Fibroblast of lung (primary cell): ENCODE measurements at regions not wholly inside any gene's neighbourhood (a gene's known extent, or its start where the extent isn't known, plus 50 kb on each side); places are given as distances from the start of the nearest gene placed in this dataset.

ENCODE experiments used
- DNase-seq, 2 donors: peaks; one replicate each; pipeline versions ENCODE4 v3.0.0 to v3.0.0-alpha.2; 2010; ENCODE audit warnings: low read depth in 2 of 2
- H2AFZ ChIP-seq: 2 replicates; pipeline ENCODE4 v1.5.1; 2012; ENCODE audit warnings: low read length, control low read depth, inconsistent platforms
- H3K27ac ChIP-seq: 2 replicates; pipeline ENCODE4 v1.5.1; 2011; ENCODE audit warnings: low read length, control low read depth; ENCODE audit not compliant: insufficient read depth
- H3K27me3 ChIP-seq: 2 replicates; pipeline ENCODE4 v1.5.1; 2011; ENCODE audit warnings: mild to moderate bottlenecking, low read length; ENCODE audit not compliant: control insufficient read depth, insufficient read depth
- H3K36me3 ChIP-seq: 2 replicates; pipeline ENCODE4 v1.5.1; 2011; ENCODE audit warnings: low read length; ENCODE audit not compliant: control insufficient read depth, insufficient read depth
- H3K4me1 ChIP-seq: 2 replicates; pipeline ENCODE4 v1.5.1; 2011; ENCODE audit warnings: low read length; ENCODE audit not compliant: control insufficient read depth, insufficient read depth; ENCODE audit errors: extremely low read depth
- H3K4me2 ChIP-seq: 2 replicates; pipeline ENCODE4 v1.5.1; 2011; ENCODE audit warnings: low read length, control low read depth; ENCODE audit not compliant: insufficient read depth; ENCODE audit errors: extremely low read depth
- H3K4me3 ChIP-seq, 4 experiments: fragments of 200-600 bp in 1 of 4; sonication (generic) in 1 of 4; replicated peaks in 1 of 4; 2 replicates each; pipeline ENCODE4 v1.5.1; 2011 to 2016; ENCODE audit warnings: low read length in 4 of 4, low read depth in 3 of 4, mild to moderate bottlenecking in 3 of 4, control low read depth in 2 of 4, inconsistent platforms in 1 of 4, mixed read lengths in 1 of 4; ENCODE audit not compliant: insufficient read depth in 1 of 4; ENCODE audit errors: control extremely low read depth in 1 of 4
- H3K79me2 ChIP-seq: 2 replicates; pipeline ENCODE4 v1.5.1; 2012; ENCODE audit warnings: mild to moderate bottlenecking, low read length, inconsistent platforms; ENCODE audit not compliant: control insufficient read depth, insufficient read depth
- H3K9ac ChIP-seq: 2 replicates; pipeline ENCODE4 v1.5.1; 2011; ENCODE audit warnings: mild to moderate bottlenecking, low read length, control low read depth; ENCODE audit not compliant: insufficient read depth
- H3K9me3 ChIP-seq: 2 replicates; pipeline ENCODE4 v1.5.1; 2012; ENCODE audit warnings: low read depth, low read length; ENCODE audit not compliant: control insufficient read depth, insufficient read depth
- H4K20me1 ChIP-seq: 2 replicates; pipeline ENCODE4 v1.5.1; 2011; ENCODE audit warnings: low read length; ENCODE audit not compliant: control insufficient read depth, insufficient read depth; ENCODE audit errors: extremely low read depth
- EZH2 ChIP-seq: IDR thresholded peaks from 2 replicates; pipeline ENCODE4 v1.5.1; 2012; ENCODE audit warnings: low read length, control low read depth, mild to moderate bottlenecking; ENCODE audit errors: missing control alignments
- TF ChIP-seq, protein P1 (sequence below), 2 donors: IDR thresholded peaks in 1 of 2; conservative IDR thresholded peaks in 1 of 2; 1 replicate in 1 of 2; 2 replicates in 1 of 2; pipeline ENCODE4 v1.5.1; 2011 to 2012; ENCODE audit warnings: low read length in 2 of 2, control low read depth in 1 of 2, inconsistent platforms in 1 of 2, low read depth in 1 of 2, mild to moderate bottlenecking in 1 of 2

- Histone ChIP-seq H3K9ac (no peak overlapping the region), H3K9me3 (no peaks in the 10 kb centered on the region), H3K4me2 (no peak overlapping the region), H3K4me3 (no peak overlapping the region), H3K36me3 (no peaks in the 10 kb centered on the region), H3K27ac (no peak overlapping the region), H4K20me1 (no peaks in the 10 kb centered on the region), H3K79me2 (no peaks in the 10 kb centered on the region), H3K27me3 (no peaks in the 10 kb centered on the region), H3K4me1 (no peaks in the 10 kb centered on the region), H2AFZ (no peak overlapping the region)
- TF ChIP-seq, protein P1, sequence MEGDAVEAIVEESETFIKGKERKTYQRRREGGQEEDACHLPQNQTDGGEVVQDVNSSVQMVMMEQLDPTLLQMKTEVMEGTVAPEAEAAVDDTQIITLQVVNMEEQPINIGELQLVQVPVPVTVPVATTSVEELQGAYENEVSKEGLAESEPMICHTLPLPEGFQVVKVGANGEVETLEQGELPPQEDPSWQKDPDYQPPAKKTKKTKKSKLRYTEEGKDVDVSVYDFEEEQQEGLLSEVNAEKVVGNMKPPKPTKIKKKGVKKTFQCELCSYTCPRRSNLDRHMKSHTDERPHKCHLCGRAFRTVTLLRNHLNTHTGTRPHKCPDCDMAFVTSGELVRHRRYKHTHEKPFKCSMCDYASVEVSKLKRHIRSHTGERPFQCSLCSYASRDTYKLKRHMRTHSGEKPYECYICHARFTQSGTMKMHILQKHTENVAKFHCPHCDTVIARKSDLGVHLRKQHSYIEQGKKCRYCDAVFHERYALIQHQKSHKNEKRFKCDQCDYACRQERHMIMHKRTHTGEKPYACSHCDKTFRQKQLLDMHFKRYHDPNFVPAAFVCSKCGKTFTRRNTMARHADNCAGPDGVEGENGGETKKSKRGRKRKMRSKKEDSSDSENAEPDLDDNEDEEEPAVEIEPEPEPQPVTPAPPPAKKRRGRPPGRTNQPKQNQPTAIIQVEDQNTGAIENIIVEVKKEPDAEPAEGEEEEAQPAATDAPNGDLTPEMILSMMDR (conservative IDR thresholded peaks at IDR 0.05 in 1 of 2, IDR thresholded peaks at IDR 0.05 in 1 of 2; ENCODE audit: low read depth in 1 of 2, low read length in 2 of 2), result no peak
- TF ChIP-seq EZH2, result no peak
- DNase-seq, result no peak
Observed at GRCh38 chr2:193542762-193543161, 1348.0 kb upstream of the TMEFF2 start.

DNA sequence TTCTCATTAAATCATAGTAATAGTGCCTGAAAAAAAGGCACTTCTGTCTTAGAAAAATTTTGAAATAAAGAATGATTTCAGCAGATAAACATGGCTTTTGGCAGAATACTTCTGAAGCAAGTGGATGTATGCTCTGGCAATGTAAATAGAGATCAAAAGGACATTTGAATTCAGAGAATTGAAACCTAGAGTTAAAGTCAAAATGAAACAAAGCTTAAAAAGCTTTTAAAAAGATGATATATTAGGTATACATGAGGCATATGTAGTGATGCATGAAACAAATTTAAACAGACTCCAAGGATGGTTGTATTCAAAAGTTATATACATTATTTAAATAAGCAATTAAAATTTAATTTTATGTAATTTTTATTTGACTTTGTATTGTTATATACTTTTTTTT, 1344.5 kb upstream of the TMEFF2 start:
- H3K79me2 ChIP-seq, result no peaks in the 10 kb centered on the region
- H3K4me1 ChIP-seq, result no peaks in the 10 kb centered on the region
- no peaks in the 10 kb centered on the region for H3K36me3 ChIP-seq
- no peaks in the 10 kb centered on the region for H4K20me1 ChIP-seq
- H3K27ac ChIP-seq, result no peak overlapping the region
- no peak overlapping the region for H3K4me2 ChIP-seq
- TF ChIP-seq, protein P1 (conservative IDR thresholded peaks at IDR 0.05 in 1 of 2, IDR thresholded peaks at IDR 0.05 in 1 of 2; ENCODE audit: low read depth in 1 of 2, low read length in 2 of 2), result no peak
- TF ChIP-seq EZH2, result no peak
- no peak overlapping the region for H3K9ac ChIP-seq
- H2AFZ ChIP-seq, result no peak overlapping the region
- H3K4me3 ChIP-seq, result no peak overlapping the region
- no peak for DNase-seq
- no peaks in the 10 kb centered on the region for H3K27me3 ChIP-seq
- no peaks in the 10 kb centered on the region for H3K9me3 ChIP-seq

- H3K79me2 ChIP-seq, result no peaks in the 10 kb centered on the region
Observed at GRCh38 chr2:193538061-193538460, 1343.3 kb upstream of the TMEFF2 start.

More at GRCh38 chr2:193538061-193538460, 1343.3 kb upstream of the TMEFF2 start:
- Histone ChIP-seq H3K4me1 (no peaks in the 10 kb centered on the region), H3K9me3 (no peaks in the 10 kb centered on the region), H3K27me3 (no peaks in the 10 kb centered on the region), H3K27ac (no peak overlapping the region), H3K4me3 (no peak overlapping the region), H4K20me1 (no peaks in the 10 kb centered on the region), H3K9ac (no peak overlapping the region), H3K4me2 (no peak overlapping the region), H2AFZ (no peak overlapping the region), H3K36me3 (no peaks in the 10 kb centered on the region)
- no peak for DNase-seq
- no peak for TF ChIP-seq EZH2
- TF ChIP-seq, protein P1 (conservative IDR thresholded peaks at IDR 0.05 in 1 of 2, IDR thresholded peaks at IDR 0.05 in 1 of 2; ENCODE audit: low read depth in 1 of 2, low read length in 2 of 2), result no peak
